Jurkat, Clone E6-1 (cell line): ENCODE measurements at regions not wholly inside any gene's neighbourhood (a gene's known extent, or its start where the extent isn't known, plus 50 kb on each side); places are given as distances from the start of the nearest gene placed in this dataset.
"Not testable (repeated sequence)": the region's sequence is repeated elsewhere in the genome, so short reads cannot be mapped to it uniquely, and the experiment has no call there.

ENCODE experiments used
- DNase-seq: peaks from one replicate; pipeline ENCODE4 v3.0.0-alpha.2; 2011; ENCODE audit warnings: low read depth, low spot score
- H3K4me3 ChIP-seq: 2 replicates; pipeline ENCODE4 v1.5.1; 2011; ENCODE audit warnings: mild to moderate bottlenecking, low read length, control low read depth, moderate library complexity

- DNase-seq, result no peak
- H3K4me3 ChIP-seq, result no peak overlapping the region
These were observed 103.9 kb downstream of the ZBTB18 start for GRCh38 chr1:244154872-244155531.

- H3K4me3 ChIP-seq, result no peak overlapping the region
- no peak for DNase-seq
These were observed 104.6 kb downstream of the ZBTB18 start for GRCh38 chr1:244155661-244156060.

GRCh38 chr1:244156617-244157016, 105.5 kb downstream of the ZBTB18 start:
- DNase-seq, H3K4me3 ChIP-seq: not testable (repeated sequence)

- no peak for DNase-seq
- no peak overlapping the region for H3K4me3 ChIP-seq
These were observed 106.8 kb downstream of the ZBTB18 start for GRCh38 chr1:244157731-244158438.

- DNase-seq, result no peak
- no peak overlapping the region for H3K4me3 ChIP-seq
These were observed 108.6 kb downstream of the ZBTB18 start for GRCh38 chr1:244159646-244160045.

GRCh38 chr1:244160455-244161235, 109.6 kb downstream of the ZBTB18 start:
- no peak overlapping the region for H3K4me3 ChIP-seq
- no peak for DNase-seq

GRCh38 chr1:244161236-244161510, 110.1 kb downstream of the ZBTB18 start:
- no peak overlapping the region for H3K4me3 ChIP-seq
- no peak for DNase-seq

GRCh38 chr1:244162786-244163530, 111.9 kb downstream of the ZBTB18 start:
- H3K4me3 ChIP-seq, result no peak overlapping the region
- no peak for DNase-seq

- DNase-seq, result no peak
- no peak overlapping the region for H3K4me3 ChIP-seq
These were observed 112.9 kb downstream of the ZBTB18 start for GRCh38 chr1:244163861-244164510.

GRCh38 chr1:244164511-244164890, 113.4 kb downstream of the ZBTB18 start:
- no peak overlapping the region for H3K4me3 ChIP-seq
- DNase-seq, result no peak

- no peak for DNase-seq
- no peak overlapping the region for H3K4me3 ChIP-seq
These were observed 113.9 kb downstream of the ZBTB18 start for GRCh38 chr1:244165021-244165420.

GRCh38 chr1:244165701-244166100, 114.6 kb downstream of the ZBTB18 start:
- DNase-seq, result no peak

GRCh38 chr1:244171241-244171985, 120.3 kb downstream of the ZBTB18 start:
- H3K4me3 ChIP-seq, result no peak overlapping the region
- no peak for DNase-seq

More at GRCh38 chr1:244165701-244166100, 114.6 kb downstream of the ZBTB18 start:
- H3K4me3 ChIP-seq, result no peak overlapping the region

- no peak overlapping the region for H3K4me3 ChIP-seq
- DNase-seq, result no peak
These were observed 122.2 kb downstream of the ZBTB18 start for GRCh38 chr1:244173240-244173639.

- H3K4me3 ChIP-seq, result no peak overlapping the region
- DNase-seq, result no peak
These were observed 122.7 kb downstream of the ZBTB18 start for GRCh38 chr1:244173769-244174168.

- DNase-seq, result no peak
- no peak overlapping the region for H3K4me3 ChIP-seq
These were observed 123.9 kb downstream of the ZBTB18 start for GRCh38 chr1:244174922-244175521.

- no peak overlapping the region for H3K4me3 ChIP-seq
- no peak for DNase-seq
These were observed 125.1 kb downstream of the ZBTB18 start for GRCh38 chr1:244176201-244176600.

GRCh38 chr1:244180256-244180655, 129.2 kb downstream of the ZBTB18 start:
- no peak overlapping the region for H3K4me3 ChIP-seq

More at GRCh38 chr1:244180256-244180655, 129.2 kb downstream of the ZBTB18 start:
- DNase-seq, result no peak
